Astrocyte of the spinal cord (primary cell): ENCODE measurements at regions not wholly inside any gene's neighbourhood (a gene's known extent, or its start where the extent isn't known, plus 50 kb on each side); places are given as distances from the start of the nearest gene placed in this dataset.

ENCODE experiments used
- DNase-seq: peaks from one replicate; pipeline ENCODE4 v3.0.0; 2011; ENCODE audit warnings: low read depth, low spot score
- H3K4me3 ChIP-seq: 2 replicates; pipeline ENCODE4 v1.5.1; 2011; ENCODE audit warnings: low read depth, mild to moderate bottlenecking, low read length, moderate library complexity
- CTCF ChIP-seq: IDR thresholded peaks from 2 replicates; pipeline ENCODE4 v1.5.1; 2012; ENCODE audit warnings: low read depth, mild to moderate bottlenecking, low read length, inconsistent platforms
- in situ Hi-C: cut with HindIII; loops from 2 replicates; pipeline ENCODE4 v1.10.0; 2017; ENCODE audit warnings: low sequenced_read_pairs

DNA sequence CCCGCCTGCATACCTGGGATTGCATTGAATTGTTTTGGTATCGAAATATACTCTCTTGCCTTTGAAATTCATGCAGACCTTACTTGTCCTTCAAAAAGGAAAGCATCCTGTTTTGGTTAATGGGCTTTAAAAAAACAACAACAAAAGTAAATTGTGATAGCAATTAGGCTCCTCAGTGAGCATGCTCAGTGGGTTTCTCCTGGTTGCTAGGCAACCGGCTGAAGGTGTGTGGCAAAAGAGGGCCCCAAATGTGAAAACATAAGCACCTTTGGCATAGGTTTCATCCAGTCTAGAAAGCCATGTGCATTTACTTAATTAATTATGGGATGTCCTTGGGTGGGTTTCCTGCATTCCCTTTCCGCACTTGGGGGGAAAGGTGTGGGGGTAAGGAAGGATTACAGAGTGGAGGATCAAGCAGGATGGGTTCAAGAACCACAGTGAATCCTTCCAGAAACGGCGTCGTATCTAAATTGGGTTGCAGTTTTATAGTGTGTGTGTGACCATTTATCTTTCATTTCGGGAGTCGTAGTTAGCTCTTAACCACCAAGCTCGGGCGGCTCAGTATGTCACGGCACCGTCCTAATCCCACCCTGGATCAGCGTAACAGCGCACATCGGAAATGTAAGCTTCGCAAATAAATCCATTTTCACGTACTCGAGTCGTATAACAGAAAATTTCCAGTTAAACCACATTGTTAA, 274.9 kb upstream of the TCF4 start:
- H3K4me3 ChIP-seq: no peak overlapping the region
- in situ Hi-C loops: no loop called here
- no peak for DNase-seq
- TF ChIP-seq CTCF: no peak

GRCh38 chr18:55861266-55861665, 273.3 kb upstream of the TCF4 start:
- no peak overlapping the region for H3K4me3 ChIP-seq
- in situ Hi-C loops: no loop called here
- peak; percentile 76 for TF ChIP-seq CTCF
- peak; percentile 44 for DNase-seq

DNA sequence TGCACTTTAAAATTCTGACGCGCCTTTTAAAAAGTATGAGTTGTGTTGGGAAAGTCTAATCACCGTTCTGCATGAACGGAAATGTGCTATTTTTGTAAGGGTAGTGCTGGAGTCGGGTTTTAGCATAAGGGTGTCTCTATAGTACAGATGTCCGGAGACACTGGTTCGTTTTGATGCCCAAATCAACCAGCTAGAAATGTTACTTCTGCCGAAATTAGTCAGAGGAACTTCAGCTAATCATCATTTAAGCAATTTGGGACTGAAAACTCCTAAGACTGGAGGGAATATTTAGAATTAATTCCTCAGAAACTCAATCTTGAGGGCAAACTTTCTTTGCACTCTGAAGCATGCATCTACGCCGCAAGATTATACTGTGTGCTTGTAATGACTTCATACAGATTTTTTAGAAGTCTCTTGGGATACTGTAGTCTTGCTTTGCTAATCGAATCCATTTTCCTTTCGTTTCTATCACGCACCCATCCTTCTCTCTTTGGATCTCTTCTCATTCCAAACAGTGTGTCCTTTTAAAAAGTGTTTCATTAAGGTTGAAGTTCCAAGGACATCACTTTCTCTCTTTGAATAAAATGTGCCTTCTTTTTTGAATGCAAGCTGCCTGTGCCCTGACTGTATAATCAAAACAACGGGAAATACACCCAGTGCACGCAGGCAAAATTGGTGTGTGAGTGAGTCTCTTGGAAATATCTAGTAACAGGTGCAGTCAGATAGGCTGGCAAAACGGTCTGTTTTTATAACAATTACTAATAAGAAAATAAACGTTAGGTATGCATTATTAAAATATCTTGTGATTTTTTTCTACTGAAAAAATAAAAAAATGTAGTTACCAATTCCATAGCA, 270.9 kb upstream of the TCF4 start:
- in situ Hi-C loops: no loop called here
- TF ChIP-seq CTCF: no peak
- peak overlapping the region; percentile 38 for H3K4me3 ChIP-seq
- peak; percentile 54 for DNase-seq

- H3K4me3 ChIP-seq: no peak overlapping the region
- no peak for DNase-seq
- in situ Hi-C loops: no loop called here
- TF ChIP-seq CTCF: no peak
Observed at GRCh38 chr18:55857956-55858355, 270.0 kb upstream of the TCF4 start.

DNA sequence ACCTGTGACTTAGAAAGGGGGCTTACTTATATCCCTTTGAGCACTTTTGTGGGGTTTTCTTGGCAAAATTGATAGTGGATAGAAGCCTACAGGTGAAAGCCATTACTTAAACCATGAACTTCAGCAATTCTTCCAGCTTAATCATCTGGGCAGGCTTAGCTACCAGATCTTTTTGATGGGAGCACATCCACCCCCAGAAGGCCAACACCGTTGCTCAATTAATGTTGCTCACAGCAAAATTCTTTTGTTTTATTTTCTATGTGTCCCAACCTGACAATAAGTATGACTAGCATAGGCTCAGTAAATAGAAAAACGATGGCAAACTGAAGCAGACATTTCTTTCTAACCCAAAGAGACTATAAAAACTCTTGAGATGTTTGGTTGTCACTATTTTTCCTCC, 269.4 kb upstream of the TCF4 start:
- no peak for TF ChIP-seq CTCF
- in situ Hi-C loops: no loop called here
- DNase-seq: no peak
- H3K4me3 ChIP-seq: no peak overlapping the region

DNA sequence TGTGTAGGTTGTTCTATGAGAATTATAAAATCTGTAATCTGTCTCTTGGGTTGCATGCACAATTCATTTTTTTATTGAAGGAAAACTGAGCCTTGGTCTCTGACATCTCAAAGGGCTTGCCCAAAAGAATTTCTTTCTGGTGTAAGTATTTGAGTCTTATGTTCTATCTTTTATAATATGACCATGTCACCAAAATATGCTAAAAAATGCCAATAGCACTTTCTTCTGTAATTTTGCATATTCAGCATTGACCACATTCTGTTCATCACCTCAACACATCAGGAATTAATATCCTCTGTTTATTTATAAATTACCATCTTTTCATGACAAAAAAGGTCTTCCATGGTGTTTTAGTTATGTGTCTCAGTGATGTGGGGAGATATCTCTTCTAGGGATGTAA, 268.7 kb upstream of the TCF4 start:
- in situ Hi-C loops: no loop called here
- H3K4me3 ChIP-seq: no peak overlapping the region
- DNase-seq: no peak
- TF ChIP-seq CTCF: no peak
